ENCODE measurements at regions not wholly inside any gene's neighbourhood (a gene's known extent, or its start where the extent isn't known, plus 50 kb on each side); places are given as distances from the start of the nearest gene placed in this dataset.

DNA sequence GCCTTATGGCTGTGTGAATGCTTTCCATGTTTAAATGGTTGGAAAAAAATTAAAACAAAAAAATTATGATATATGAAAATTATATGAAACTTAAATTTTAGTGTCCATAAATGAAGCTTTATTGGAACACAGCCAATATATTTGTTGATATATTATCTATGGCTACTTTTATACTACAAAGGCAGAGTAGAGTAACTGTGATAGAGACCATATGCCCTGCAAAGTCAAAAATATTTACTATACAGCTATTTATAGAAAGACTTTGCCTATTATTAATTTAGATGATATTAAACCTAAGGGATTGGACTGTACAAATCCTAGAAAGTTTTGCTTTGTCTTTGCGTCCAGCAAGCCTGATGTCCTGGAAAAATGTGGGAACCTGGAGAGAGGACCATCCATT is 518.3 kb upstream of the JAG1 start:
- TF ChIP-seq POLR2A (IDR thresholded peaks at IDR 0.05) (no peak), CTCF (IDR thresholded peaks at IDR 0.05) (no peak)

All from Peyer's patch (tissue), 4 donors.